Bronchial epithelial cell (primary cell): ENCODE measurements at regions not wholly inside any gene's neighbourhood (a gene's known extent, or its start where the extent isn't known, plus 50 kb on each side); places are given as distances from the start of the nearest gene placed in this dataset.
A peak's percentile ranks its signal among the peaks of the same experiment; 100 is the strongest.
"Not testable (repeated sequence)": the region's sequence is repeated elsewhere in the genome, so short reads cannot be mapped to it uniquely, and the experiment has no call there.

Experiments used
- DNase-seq: peaks from one replicate; pipeline ENCODE4 v3.0.0-alpha.2; 2010; ENCODE audit warnings: low read depth
- FAIRE-seq: peaks from 2 replicates; lab custom pipeline; 2011; peaks lifted over from hg19 to GRCh38; lab: Jason Lieb, UNC
- H3K27me3 ChIP-seq: 2 replicates; pipeline ENCODE4 v1.5.1; 2011; ENCODE audit warnings: low read length; ENCODE audit not compliant: control insufficient read depth, insufficient read depth
- H3K36me3 ChIP-seq: 2 replicates; pipeline ENCODE4 v1.5.1; 2011; ENCODE audit warnings: low read length; ENCODE audit not compliant: control insufficient read depth, insufficient read depth
- H3K4me3 ChIP-seq: 2 replicates; pipeline ENCODE4 v1.5.1; 2011; ENCODE audit warnings: mild to moderate bottlenecking, low read depth, low read length, control low read depth
- CTCF ChIP-seq: IDR thresholded peaks from 2 replicates; pipeline ENCODE4 v1.5.1; 2011; ENCODE audit warnings: mild to moderate bottlenecking, moderate library complexity, low read length, control low read depth, inconsistent platforms; ENCODE audit not compliant: insufficient read depth, severe bottlenecking

GRCh38 chr3:75337226-75337900 lies 326.8 kb upstream of the FRG2C start:
- no peak for TF ChIP-seq CTCF

GRCh38 chr3:75338342-75338741 lies 325.8 kb upstream of the FRG2C start:
- Histone ChIP-seq H3K36me3 (no peaks in the 10 kb centered on the region), H3K27me3 (no peaks in the 10 kb centered on the region), H3K4me3 (no peak overlapping the region)
- TF ChIP-seq CTCF = no peak
- DNase-seq (no peak), FAIRE-seq (no peak)

More at GRCh38 chr3:75337226-75337900, 326.8 kb upstream of the FRG2C start:
- DNase-seq (no peak), FAIRE-seq (no peak)
- H3K36me3 ChIP-seq = no peaks in the 10 kb centered on the region
- no peaks in the 10 kb centered on the region for H3K27me3 ChIP-seq
- H3K4me3 ChIP-seq = no peak overlapping the region

- no peak for FAIRE-seq
- Histone ChIP-seq H3K36me3 (no peaks in the 10 kb centered on the region), H3K4me3 (no peak overlapping the region), H3K27me3 (no peaks in the 10 kb centered on the region)
- no peak for TF ChIP-seq CTCF
- DNase-seq = no peak
These were observed 322.6 kb upstream of the FRG2C start for GRCh38 chr3:75341324-75342067.

- TF ChIP-seq CTCF = no peak
- DNase-seq (no peak), FAIRE-seq (peak; percentile 32)
- Histone ChIP-seq H3K27me3 (no peaks in the 10 kb centered on the region), H3K4me3 (no peak overlapping the region), H3K36me3 (no peaks in the 10 kb centered on the region)
These were observed 321.7 kb upstream of the FRG2C start for GRCh38 chr3:75342425-75342824.

GRCh38 chr3:75350536-75350935 lies 313.6 kb upstream of the FRG2C start:
- not testable (repeated sequence) for FAIRE-seq, H3K36me3 ChIP-seq, H3K4me3 ChIP-seq, H3K27me3 ChIP-seq, DNase-seq

GRCh38 chr3:75362086-75362784 lies 301.9 kb upstream of the FRG2C start:
- H3K4me3 ChIP-seq, H3K36me3 ChIP-seq, H3K27me3 ChIP-seq: not testable (repeated sequence)
- FAIRE-seq = peak; percentile 55
- peak; percentile 4 for TF ChIP-seq CTCF
- peak; percentile 87 for DNase-seq

GRCh38 chr3:75372964-75373363 lies 291.2 kb upstream of the FRG2C start:
- not testable (repeated sequence) for DNase-seq, H3K27me3 ChIP-seq, FAIRE-seq, H3K4me3 ChIP-seq, H3K36me3 ChIP-seq

GRCh38 chr3:75379840-75380239 lies 284.3 kb upstream of the FRG2C start:
- FAIRE-seq = not testable (repeated sequence)

More at GRCh38 chr3:75379840-75380239, 284.3 kb upstream of the FRG2C start:
- DNase-seq, H3K27me3 ChIP-seq, H3K4me3 ChIP-seq, H3K36me3 ChIP-seq: not testable (repeated sequence)
